ENCODE measurements at regions not wholly inside any gene's neighbourhood (a gene's known extent, or its start where the extent isn't known, plus 50 kb on each side); places are given as distances from the start of the nearest gene placed in this dataset.

- no peak for DNase-seq (ENCODE audit: low read depth in 2 of 3, low spot score in 2 of 3)
Measured at GRCh38 chr11:127273593-127274327, 273.2 kb upstream of the KIRREL3 start.

DNA sequence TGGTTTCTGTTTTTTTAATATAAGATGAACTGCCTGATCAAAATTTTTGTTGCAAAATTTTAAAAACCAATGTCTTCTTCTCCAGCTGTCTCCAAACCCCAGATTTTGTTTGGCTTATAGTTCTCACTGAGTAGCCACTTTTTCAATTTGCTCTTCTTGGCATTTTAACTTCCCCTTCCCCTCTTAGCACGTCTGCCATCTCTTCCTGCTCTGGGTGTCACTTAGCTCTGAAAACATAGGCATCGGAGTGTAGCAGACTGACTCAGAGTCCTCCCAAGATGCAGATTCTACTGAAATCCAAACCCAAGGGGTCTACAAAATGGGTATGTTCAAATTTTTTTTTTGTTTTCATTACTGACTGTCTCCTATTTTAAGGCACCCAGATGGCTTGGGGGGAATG is 270.3 kb upstream of the KIRREL3 start:
- no peak for DNase-seq (ENCODE audit: low read depth in 2 of 3, low spot score in 2 of 3)

DNA sequence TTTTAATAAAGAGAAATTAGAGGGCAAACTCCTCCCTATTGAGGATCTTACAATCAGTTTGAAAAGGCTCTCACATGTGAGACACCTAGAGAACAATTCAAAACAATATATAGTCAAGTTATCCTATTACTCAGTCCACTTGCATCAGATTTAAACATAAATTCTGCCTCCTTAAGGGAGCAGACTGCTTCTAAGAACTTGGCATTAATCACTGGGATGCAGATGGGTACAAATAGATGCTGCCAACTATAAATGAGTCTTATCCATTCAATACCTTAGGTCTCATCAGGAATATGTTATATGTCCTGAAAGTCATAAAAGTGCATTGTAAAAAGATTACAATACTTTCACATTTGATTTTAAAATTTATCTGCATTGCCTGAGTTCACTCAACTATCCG is 269.3 kb upstream of the KIRREL3 start:
- DNase-seq (ENCODE audit: low read depth in 2 of 3, low spot score in 2 of 3) = no peak

DNA sequence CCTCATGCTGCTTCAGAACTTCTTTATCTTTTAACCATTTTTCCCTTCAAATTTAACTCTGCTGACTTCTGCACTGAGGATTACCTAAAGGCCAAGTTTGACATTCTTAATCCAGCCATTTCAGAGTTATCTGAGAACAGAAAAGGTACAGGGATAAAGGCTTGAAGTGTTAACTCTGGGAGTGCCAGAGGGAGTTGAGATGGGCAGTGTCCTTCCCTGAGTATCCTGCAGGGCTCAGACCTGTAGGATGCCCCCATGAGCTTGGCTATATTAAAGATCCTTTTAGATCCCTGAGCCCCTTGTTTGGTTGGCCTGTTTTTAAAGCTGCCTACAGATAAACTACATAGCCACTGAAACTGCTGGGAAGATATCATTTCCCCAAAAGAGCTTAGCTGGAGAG is 268.4 kb upstream of the KIRREL3 start:
- DNase-seq (ENCODE audit: low read depth in 2 of 3, low spot score in 2 of 3) = no peak

DNA sequence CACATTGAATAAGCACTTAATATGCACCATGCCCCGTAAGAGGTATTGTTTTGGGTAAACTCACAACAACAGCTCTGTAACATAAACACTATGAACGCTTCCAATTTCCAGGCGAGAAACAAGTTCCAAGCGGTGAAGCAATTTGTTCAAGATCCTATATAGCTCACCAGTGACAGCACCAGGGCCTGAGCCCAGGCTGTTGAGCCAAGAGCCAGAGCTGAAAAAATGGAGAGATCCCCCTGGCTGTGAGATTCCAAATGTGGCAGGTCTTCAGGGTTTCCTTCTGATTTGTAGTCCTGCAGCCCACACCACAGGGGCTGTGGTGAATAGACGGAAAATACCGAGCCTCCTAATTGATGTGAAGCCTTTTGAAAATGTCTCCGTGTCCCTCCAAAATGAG is 268.0 kb upstream of the KIRREL3 start:
- no peak for DNase-seq (ENCODE audit: low read depth in 2 of 3, low spot score in 2 of 3)

DNA sequence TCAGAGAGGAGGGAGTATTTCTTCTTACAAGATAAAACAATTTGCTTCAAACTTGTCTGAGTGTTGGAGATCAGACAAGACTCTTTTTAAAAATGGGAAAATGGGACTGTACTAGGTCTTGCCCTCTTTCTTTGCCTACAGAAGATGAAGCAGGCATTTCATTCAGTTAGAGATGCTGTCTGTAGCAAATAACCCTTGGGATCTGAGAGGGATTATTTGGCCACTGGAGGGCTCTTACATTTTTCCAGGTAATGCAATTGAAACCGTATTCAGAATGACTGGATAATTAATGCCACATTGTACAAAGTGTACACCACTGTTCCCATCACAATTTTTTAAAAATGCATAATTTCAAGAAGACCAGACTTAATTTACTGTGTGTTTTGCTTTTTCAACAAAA is 258.5 kb upstream of the KIRREL3 start:
- DNase-seq (ENCODE audit: low read depth in 2 of 3, low spot score in 2 of 3) = no peak

- DNase-seq (ENCODE audit: low read depth in 2 of 3, low spot score in 2 of 3) = no peak
Measured at GRCh38 chr11:127255209-127255608, 254.6 kb upstream of the KIRREL3 start.

- no peak for DNase-seq (ENCODE audit: low read depth in 2 of 3, low spot score in 2 of 3)
Measured at GRCh38 chr11:127252321-127252720, 251.8 kb upstream of the KIRREL3 start.

- DNase-seq (ENCODE audit: low read depth in 2 of 3, low spot score in 2 of 3) = no peak
Measured at GRCh38 chr11:127249576-127249975, 249.0 kb upstream of the KIRREL3 start.

DNA sequence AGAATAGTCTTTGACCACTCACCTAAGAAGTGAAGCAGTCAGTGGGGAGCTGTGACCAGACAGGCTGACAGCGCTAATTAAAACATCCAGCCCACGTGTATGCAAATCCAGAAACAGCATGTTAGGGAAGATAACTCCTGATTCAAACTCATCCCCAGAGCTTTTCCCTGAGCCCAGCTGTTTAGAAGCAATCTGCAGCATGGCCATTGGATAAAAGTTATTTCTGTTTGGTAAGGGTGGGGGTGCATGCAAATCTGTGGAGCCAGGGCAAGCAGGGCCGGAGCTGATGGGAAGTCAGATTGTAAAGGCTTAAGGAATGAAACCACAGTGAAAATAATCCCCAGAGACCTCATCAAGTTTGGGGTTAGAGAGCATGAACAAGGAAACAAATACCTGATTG is 247.9 kb upstream of the KIRREL3 start:
- DNase-seq (ENCODE audit: low read depth in 2 of 3, low spot score in 2 of 3) = no peak

- no peak for DNase-seq (ENCODE audit: low read depth in 2 of 3, low spot score in 2 of 3)
Measured at GRCh38 chr11:127247261-127247851, 246.8 kb upstream of the KIRREL3 start.

DNA sequence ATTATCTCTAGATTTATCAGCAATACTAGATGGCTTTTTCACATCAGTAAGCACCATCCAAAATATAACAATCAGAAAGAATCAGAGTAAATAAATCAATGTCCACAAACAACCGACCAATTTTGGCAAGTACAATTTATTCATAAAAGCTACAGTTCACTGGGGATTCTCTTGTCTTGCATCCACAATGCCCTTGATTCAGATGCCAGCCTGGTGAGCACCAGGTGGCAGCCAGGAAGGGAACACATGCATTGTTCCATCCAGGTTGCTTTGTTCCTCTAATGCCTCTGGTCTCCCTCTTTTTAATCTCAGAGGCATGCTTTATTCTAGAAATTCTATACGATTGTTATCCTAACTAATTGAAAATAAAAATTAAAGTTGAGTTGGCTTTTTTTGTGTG is 242.1 kb upstream of the KIRREL3 start:
- DNase-seq (ENCODE audit: low read depth in 2 of 3, low spot score in 2 of 3) = no peak

DNA sequence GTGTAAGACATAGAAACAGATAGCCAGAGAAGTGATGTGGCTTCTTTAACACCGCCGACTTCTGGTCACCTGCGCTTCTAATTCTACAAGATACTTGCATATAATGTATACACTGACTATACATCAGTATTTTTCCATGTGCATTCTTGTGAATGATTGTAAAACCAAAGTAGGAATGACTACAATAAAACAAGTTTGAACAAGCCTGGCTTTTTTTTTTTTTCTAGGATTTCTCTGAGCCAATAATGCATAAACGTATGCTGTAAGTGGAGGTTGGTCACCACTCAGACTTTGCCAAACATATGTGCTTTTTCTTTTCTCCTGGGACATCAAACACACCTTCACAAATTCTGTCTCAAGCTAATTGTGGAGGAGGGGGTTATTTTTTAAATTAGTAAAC is 237.8 kb upstream of the KIRREL3 start:
- DNase-seq (ENCODE audit: low read depth in 2 of 3, low spot score in 2 of 3) = no peak

DNA sequence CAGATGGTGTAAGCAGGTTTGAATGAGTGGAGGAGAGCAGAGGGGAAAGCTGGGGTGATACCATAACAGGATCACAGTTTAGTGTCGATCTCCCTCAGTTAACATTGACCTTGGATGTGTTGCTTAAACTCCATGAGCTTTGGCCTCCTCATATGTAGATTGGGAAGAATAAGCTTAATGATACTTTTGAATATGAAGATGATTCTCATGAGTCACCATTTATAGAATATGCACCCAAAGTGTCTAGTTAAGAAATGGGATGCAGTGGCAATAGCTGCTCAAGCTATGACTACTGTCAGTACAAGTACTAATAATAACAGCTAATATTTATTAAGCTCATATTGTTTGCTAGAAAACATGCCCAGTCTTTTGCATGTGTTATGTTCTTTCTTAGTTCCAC is 236.2 kb upstream of the KIRREL3 start:
- no peak for DNase-seq (ENCODE audit: low read depth in 2 of 3, low spot score in 2 of 3)

DNA sequence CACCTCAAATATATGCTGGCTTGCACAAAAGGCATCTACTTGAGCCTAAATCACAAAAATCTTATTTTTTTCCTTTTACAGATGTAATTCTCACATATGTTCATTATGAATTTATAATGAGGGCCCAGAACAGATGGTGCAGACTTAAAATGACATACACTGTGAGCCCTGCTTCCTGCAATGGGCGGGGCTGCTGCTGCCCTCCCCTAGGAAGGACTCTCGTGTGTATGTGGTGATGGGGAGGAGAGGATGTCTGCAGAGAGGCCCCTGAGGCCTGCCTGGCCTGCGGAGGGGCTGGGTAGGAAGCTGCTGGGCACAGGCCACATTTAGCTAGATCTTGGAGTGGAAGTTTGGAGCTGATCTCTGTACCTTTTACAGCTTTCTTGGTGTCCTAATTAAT is 233.4 kb upstream of the KIRREL3 start:
- no peak for DNase-seq (ENCODE audit: low read depth in 2 of 3, low spot score in 2 of 3)

DNA sequence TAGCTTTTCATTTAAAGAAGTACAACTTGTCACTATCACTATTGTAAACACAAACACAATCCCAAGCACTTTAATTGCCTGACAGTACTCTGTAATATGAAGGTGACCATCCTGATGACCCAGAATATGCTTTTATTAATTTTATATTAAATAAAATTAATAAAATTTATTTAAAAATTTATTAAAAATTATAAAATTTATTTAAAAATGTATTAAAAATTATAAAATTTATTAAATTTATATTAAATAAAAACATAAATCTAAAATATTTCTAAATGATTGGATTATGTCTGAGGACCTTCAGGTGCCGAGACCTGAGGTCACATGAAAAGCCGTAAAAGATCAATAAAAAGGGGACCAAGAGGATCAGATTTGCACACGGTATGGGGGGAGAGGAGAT is 229.8 kb upstream of the KIRREL3 start:
- DNase-seq (ENCODE audit: low read depth in 2 of 3, low spot score in 2 of 3) = no peak

DNA sequence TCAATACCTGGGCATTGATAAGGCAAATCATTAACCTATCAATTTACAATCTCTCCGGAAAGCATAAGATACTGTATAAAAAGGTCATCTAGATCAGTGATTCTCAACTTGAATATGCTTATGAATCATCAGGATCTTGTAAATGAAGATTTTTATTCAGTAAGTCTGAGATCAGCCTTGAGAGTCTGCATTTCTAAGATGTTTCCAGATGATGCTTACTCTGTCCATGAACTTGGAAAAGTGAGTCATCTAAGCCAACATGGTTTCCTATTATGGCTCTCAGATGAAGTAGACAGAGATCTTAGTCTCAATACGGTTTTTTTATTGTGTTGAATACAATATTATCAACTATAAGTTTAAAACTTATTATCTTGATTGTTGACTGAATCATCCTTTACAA is 226.4 kb upstream of the KIRREL3 start:
- DNase-seq (ENCODE audit: low read depth in 2 of 3, low spot score in 2 of 3) = no peak

GRCh38 chr11:127226380-127226779 is 225.8 kb upstream of the KIRREL3 start:
- no peak for DNase-seq (ENCODE audit: low read depth in 2 of 3, low spot score in 2 of 3)

GRCh38 chr11:127225619-127226018 is 225.0 kb upstream of the KIRREL3 start:
- no peak for DNase-seq (ENCODE audit: low read depth in 2 of 3, low spot score in 2 of 3)

DNA sequence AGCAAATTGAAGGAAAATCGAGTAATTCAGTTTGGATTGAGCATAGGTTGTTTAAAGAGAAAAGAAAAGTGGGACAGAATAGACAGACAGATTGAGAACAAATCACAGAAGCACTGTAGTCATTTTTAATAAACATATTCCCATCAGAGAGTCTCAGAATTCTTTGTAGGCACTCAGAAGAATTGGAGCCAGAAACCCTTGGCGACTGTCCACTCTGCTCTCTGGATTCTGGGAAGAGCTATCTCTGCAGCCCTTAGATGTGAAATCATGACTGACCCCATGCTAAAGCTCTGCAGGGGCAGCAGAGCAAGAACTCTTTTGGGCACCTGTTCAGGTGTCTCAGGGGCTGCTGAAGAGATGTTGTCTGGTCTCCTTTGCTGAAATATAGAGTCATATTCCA is 223.7 kb upstream of the KIRREL3 start:
- DNase-seq (ENCODE audit: low read depth in 2 of 3, low spot score in 2 of 3) = no peak

DNA sequence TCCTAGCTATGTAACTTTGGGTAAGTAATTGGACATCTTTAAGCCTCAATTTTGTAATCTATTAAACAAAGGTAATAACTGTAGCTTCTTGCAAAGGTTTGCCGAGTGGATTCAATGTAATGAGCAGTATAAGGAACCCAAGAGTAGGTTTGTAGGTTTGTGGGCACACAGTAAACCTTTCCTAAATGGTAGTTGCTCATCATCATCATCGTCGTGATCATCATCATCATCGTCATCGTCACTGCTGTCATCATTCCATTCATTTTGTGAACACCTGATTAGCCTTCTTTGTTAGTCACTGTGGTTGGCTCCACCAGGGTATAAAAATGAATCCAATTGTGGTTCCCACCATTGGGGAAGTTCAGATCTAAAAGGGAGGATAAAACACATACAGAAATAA is 223.1 kb upstream of the KIRREL3 start:
- DNase-seq (ENCODE audit: low read depth in 2 of 3, low spot score in 2 of 3) = no peak

DNA sequence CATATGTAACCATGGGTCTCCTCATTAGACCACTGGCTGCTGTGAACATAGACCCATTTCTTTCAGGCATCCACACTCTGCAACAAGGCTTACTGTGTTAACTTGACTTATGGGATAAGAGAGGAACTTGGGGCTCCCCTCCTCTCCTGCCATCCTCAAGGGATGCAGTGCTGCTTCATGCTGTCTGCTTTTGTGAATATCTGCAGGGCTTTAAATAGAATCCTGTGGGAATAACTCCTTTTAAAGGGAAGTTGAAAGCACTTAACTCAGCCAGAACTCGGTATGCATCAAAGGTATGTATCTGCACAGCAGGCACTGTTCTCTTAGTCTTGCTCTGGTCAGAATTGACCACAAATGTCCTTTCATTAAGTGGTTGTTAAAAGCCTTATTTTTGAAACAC is 222.5 kb upstream of the KIRREL3 start:
- DNase-seq (ENCODE audit: low read depth in 2 of 3, low spot score in 2 of 3) = no peak

DNA sequence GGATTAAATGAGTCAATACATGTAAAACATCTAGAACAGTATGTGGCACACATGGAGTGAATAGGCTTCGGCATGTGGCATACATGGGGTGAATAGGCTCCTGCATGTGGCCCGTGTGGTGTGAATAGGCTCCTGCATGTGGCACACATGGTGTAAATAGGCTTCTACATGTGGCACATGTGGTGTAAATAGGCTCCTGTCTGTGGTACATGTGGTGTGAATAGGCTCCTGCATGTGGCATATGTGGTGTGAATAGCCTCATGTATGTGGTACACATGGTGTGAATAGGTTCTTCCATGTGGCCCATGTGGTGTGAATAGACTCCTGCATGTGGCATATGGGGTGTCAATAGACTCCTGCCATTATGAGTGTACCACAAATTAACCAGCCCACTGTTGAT is 219.1 kb upstream of the KIRREL3 start:
- DNase-seq (ENCODE audit: low read depth in 2 of 3, low spot score in 2 of 3) = no peak
